ENCODE measurements at regions not wholly inside any gene's neighbourhood (a gene's known extent, or its start where the extent isn't known, plus 50 kb on each side); places are given as distances from the start of the nearest gene placed in this dataset.

GRCh38 chr3:144638009-144638408, 666.4 kb downstream of the DIPK2A start:
- Histone ChIP-seq H3K9me3 (ENCODE audit: control insufficient read depth, insufficient read depth, low read depth, low read length) (no peaks in the 10 kb centered on the region), H3K4me3 (replicated peaks in 1 of 4; ENCODE audit: control extremely low read depth in 1 of 4, insufficient read depth in 1 of 4, low read depth in 3 of 4, low read length in 4 of 4) (no peak overlapping the region), H3K79me2 (ENCODE audit: control insufficient read depth, insufficient read depth, low read length) (no peaks in the 10 kb centered on the region), H2AFZ (ENCODE audit: low read length) (no peak overlapping the region), H3K27me3 (ENCODE audit: control insufficient read depth, insufficient read depth, low read length) (no peaks in the 10 kb centered on the region), H3K4me1 (ENCODE audit: control insufficient read depth, extremely low read depth, insufficient read depth, low read length) (no peaks in the 10 kb centered on the region), H3K9ac (ENCODE audit: insufficient read depth, low read length) (no peak overlapping the region), H4K20me1 (ENCODE audit: control insufficient read depth, extremely low read depth, insufficient read depth, low read length) (no peaks in the 10 kb centered on the region), H3K4me2 (ENCODE audit: extremely low read depth, insufficient read depth, low read length) (no peak overlapping the region), H3K36me3 (ENCODE audit: control insufficient read depth, insufficient read depth, low read length) (no peaks in the 10 kb centered on the region), H3K27ac (ENCODE audit: insufficient read depth, low read length) (no peak overlapping the region)
- no peak for DNase-seq (ENCODE audit: low read depth in 2 of 2)
- TF ChIP-seq CTCF (conservative IDR thresholded peaks at IDR 0.05 in 1 of 2, IDR thresholded peaks at IDR 0.05 in 1 of 2; ENCODE audit: low read depth in 1 of 2, low read length in 2 of 2) (no peak), EZH2 (IDR thresholded peaks at IDR 0.05; ENCODE audit: low read length, missing control alignments) (no peak)

- H3K4me1 ChIP-seq (ENCODE audit: control insufficient read depth, extremely low read depth, insufficient read depth, low read length) = no peaks in the 10 kb centered on the region
- TF ChIP-seq CTCF (conservative IDR thresholded peaks at IDR 0.05 in 1 of 2, IDR thresholded peaks at IDR 0.05 in 1 of 2; ENCODE audit: low read depth in 1 of 2, low read length in 2 of 2) = no peak
- no peak for TF ChIP-seq EZH2 (IDR thresholded peaks at IDR 0.05; ENCODE audit: low read length, missing control alignments)
- peak overlapping the region; percentile 0 for H2AFZ ChIP-seq (ENCODE audit: low read length)
- H3K9ac ChIP-seq (ENCODE audit: insufficient read depth, low read length) = no peak overlapping the region
- no peak overlapping the region for H3K4me3 ChIP-seq (replicated peaks in 1 of 4; ENCODE audit: control extremely low read depth in 1 of 4, insufficient read depth in 1 of 4, low read depth in 3 of 4, low read length in 4 of 4)
- peak overlapping the region; percentile 18 for H3K4me2 ChIP-seq (ENCODE audit: extremely low read depth, insufficient read depth, low read length)
- no peaks in the 10 kb centered on the region for H3K36me3 ChIP-seq (ENCODE audit: control insufficient read depth, insufficient read depth, low read length)
- H4K20me1 ChIP-seq (ENCODE audit: control insufficient read depth, extremely low read depth, insufficient read depth, low read length) = no peaks in the 10 kb centered on the region
- no peaks in the 10 kb centered on the region for H3K27me3 ChIP-seq (ENCODE audit: control insufficient read depth, insufficient read depth, low read length)
- no peaks in the 10 kb centered on the region for H3K9me3 ChIP-seq (ENCODE audit: control insufficient read depth, insufficient read depth, low read depth, low read length)
- H3K27ac ChIP-seq (ENCODE audit: insufficient read depth, low read length) = no peak overlapping the region
- DNase-seq (ENCODE audit: low read depth in 2 of 2) = peak; percentile 52 to 56
- no peaks in the 10 kb centered on the region for H3K79me2 ChIP-seq (ENCODE audit: control insufficient read depth, insufficient read depth, low read length)
Observed at GRCh38 chr3:144643771-144644198, 672.2 kb downstream of the DIPK2A start.

- Histone ChIP-seq H3K27ac (ENCODE audit: insufficient read depth, low read length) (no peak overlapping the region), H3K4me3 (replicated peaks in 1 of 4; ENCODE audit: control extremely low read depth in 1 of 4, insufficient read depth in 1 of 4, low read depth in 3 of 4, low read length in 4 of 4) (no peak overlapping the region), H3K9me3 (ENCODE audit: control insufficient read depth, insufficient read depth, low read depth, low read length) (no peaks in the 10 kb centered on the region), H4K20me1 (ENCODE audit: control insufficient read depth, extremely low read depth, insufficient read depth, low read length) (no peaks in the 10 kb centered on the region), H3K27me3 (ENCODE audit: control insufficient read depth, insufficient read depth, low read length) (no peaks in the 10 kb centered on the region), H2AFZ (ENCODE audit: low read length) (no peak overlapping the region), H3K4me2 (ENCODE audit: extremely low read depth, insufficient read depth, low read length) (no peak overlapping the region), H3K4me1 (ENCODE audit: control insufficient read depth, extremely low read depth, insufficient read depth, low read length) (no peaks in the 10 kb centered on the region), H3K36me3 (ENCODE audit: control insufficient read depth, insufficient read depth, low read length) (no peaks in the 10 kb centered on the region), H3K9ac (ENCODE audit: insufficient read depth, low read length) (no peak overlapping the region), H3K79me2 (ENCODE audit: control insufficient read depth, insufficient read depth, low read length) (no peaks in the 10 kb centered on the region)
- TF ChIP-seq CTCF (conservative IDR thresholded peaks at IDR 0.05 in 1 of 2, IDR thresholded peaks at IDR 0.05 in 1 of 2; ENCODE audit: low read depth in 1 of 2, low read length in 2 of 2) (no peak), EZH2 (IDR thresholded peaks at IDR 0.05; ENCODE audit: low read length, missing control alignments) (no peak)
- no peak for DNase-seq (ENCODE audit: low read depth in 2 of 2)
Observed at GRCh38 chr3:144645300-144645699, 673.7 kb downstream of the DIPK2A start.
